T-cell (primary cell): ENCODE measurements at regions not wholly inside any gene's neighbourhood (a gene's known extent, or its start where the extent isn't known, plus 50 kb on each side); places are given as distances from the start of the nearest gene placed in this dataset.

Experiments
- ATAC-seq, 4 experiments: fragments of 200-7000 bp in 3 of 4; fragments of 150-1000 bp in 1 of 4; cut with Tn5 transposase; replicated peaks in 1 of 4; 1 replicate in 3 of 4; 2 replicates in 1 of 4; pipeline ENCODE4 v1.10.0; 2021; ENCODE audit warnings: moderate library complexity in 3 of 4, mild to moderate bottlenecking in 2 of 4, moderate number of reproducible peaks in 1 of 4
- CTCF ChIA-PET, 2 donors: fragments of 300-600 bp; sonication (Branson Sonifier 250); formaldehyde crosslinking; loops; one replicate each; lab custom pipeline; 2022; ENCODE audit warnings: antibody characterized with exemption in 2 of 2; lab: Charles Lee
- POLR2A ChIA-PET, 2 donors: fragments of 300-600 bp; sonication (Branson Sonifier 250); formaldehyde crosslinking; loops; one replicate each; lab custom pipeline; 2022; ENCODE audit warnings: antibody characterized with exemption in 2 of 2; lab: Charles Lee
- DNase-seq, 35 experiments: peaks; one replicate each; pipeline versions ENCODE4 v3.0.0 to v3.0.0-alpha.2; 2013 to 2023
- H3K27ac ChIP-seq: one replicate; pipeline ENCODE4 v1.5.1; 2013; ENCODE audit warnings: low read length
- H3K27me3 ChIP-seq, 2 experiments: replicated peaks in 1 of 2; 1 replicate in 1 of 2; 2 replicates in 1 of 2; pipeline versions ENCODE4 v1.6.1 to v1.7.0; 2013; ENCODE audit warnings: low read length in 1 of 2, mixed read lengths in 1 of 2; ENCODE audit not compliant: control insufficient read depth in 2 of 2, insufficient read depth in 2 of 2; ENCODE audit errors: extremely low read depth in 1 of 2
- H3K36me3 ChIP-seq, 2 donors: 1 replicate in 1 of 2; 2 replicates in 1 of 2; pipeline versions ENCODE4 v1.6.1 to v1.7.0; 2013; ENCODE audit warnings: low read length in 1 of 2; ENCODE audit not compliant: control insufficient read depth in 2 of 2, insufficient read depth in 1 of 2; ENCODE audit errors: extremely low read depth in 1 of 2
- H3K4me1 ChIP-seq, 2 experiments: 1 replicate in 1 of 2; 2 replicates in 1 of 2; pipeline versions ENCODE4 v1.6.1 to v1.7.0; 2013; ENCODE audit warnings: low read length in 2 of 2, mixed read lengths in 1 of 2; ENCODE audit not compliant: insufficient read depth in 2 of 2, control insufficient read depth in 1 of 2; ENCODE audit errors: extremely low read depth in 1 of 2
- H3K4me3 ChIP-seq, 2 donors: 1 replicate in 1 of 2; 2 replicates in 1 of 2; pipeline versions ENCODE4 v1.5.1 to v1.7.0; 2013; ENCODE audit warnings: mild to moderate bottlenecking in 2 of 2, low read length in 1 of 2, moderate library complexity in 1 of 2; ENCODE audit not compliant: control insufficient read depth in 1 of 2; ENCODE audit errors: extremely low read depth in 1 of 2
- H3K9me3 ChIP-seq: 2 replicates; pipeline ENCODE4 v1.7.0; 2013
- H3K27ac Mint-ChIP-seq, 2 donors: one replicate each; pipeline ENCODE4 v1.8.0; 2020 to 2021; ENCODE audit warnings: mild to moderate bottlenecking in 2 of 2, mixed read lengths in 2 of 2
- H3K27me3 Mint-ChIP-seq, 2 donors: one replicate each; pipeline ENCODE4 v1.8.0; 2021 to 2022; ENCODE audit warnings: mixed read lengths in 2 of 2
- H3K36me3 Mint-ChIP-seq: one replicate; pipeline ENCODE4 v1.8.0; 2021; ENCODE audit warnings: mixed read lengths
- H3K4me1 Mint-ChIP-seq, 3 donors: one replicate each; pipeline ENCODE4 v1.8.0; 2020 to 2022; ENCODE audit warnings: mixed read lengths in 3 of 3, mild to moderate bottlenecking in 1 of 3
- H3K4me3 Mint-ChIP-seq, 3 donors: one replicate each; pipeline ENCODE4 v1.8.0; 2020 to 2022; ENCODE audit warnings: mild to moderate bottlenecking in 3 of 3, mixed read lengths in 3 of 3, moderate library complexity in 3 of 3
- H3K9me3 Mint-ChIP-seq, 3 donors: one replicate each; pipeline ENCODE4 v1.8.0; 2020 to 2022; ENCODE audit warnings: mixed read lengths in 3 of 3
- WGBS: methylation state at CpG from one replicate; pipeline ENCODE4 v1.1.5; 2013; ENCODE audit warnings: missing lambda C conversion rate; ENCODE audit not compliant: insufficient coverage; 5-methylcytosine and 5-hydroxymethylcytosine counted together

- DNase-seq (no peak), ATAC-seq (no peak)
- H3K36me3 ChIP-seq, result no peaks in the 10 kb centered on the region
- Mint-ChIP-seq H3K27me3 (no peaks in the 10 kb centered on the region), H3K27ac (no peak overlapping the region), H3K9me3 (peaks cover 12 to 16% (median 16%) of the 10 kb centered on the region in 3 donors), H3K4me1 (no peaks in the 10 kb centered on the region), H3K4me3 (no peak overlapping the region), H3K36me3 (no peaks in the 10 kb centered on the region)
- no peak overlapping the region for H3K27ac ChIP-seq
- no peaks in the 10 kb centered on the region for H3K27me3 ChIP-seq
- no peak overlapping the region for H3K4me3 ChIP-seq
- H3K4me1 ChIP-seq, result no peaks in the 10 kb centered on the region
- ChIA-PET POLR2A (no interaction called here), CTCF (no interaction called here)
- no peaks in the 10 kb centered on the region for H3K9me3 ChIP-seq
These were observed 259.2 kb downstream of the ASXL3 start for GRCh38 chr18:33837191-33837590.

DNA sequence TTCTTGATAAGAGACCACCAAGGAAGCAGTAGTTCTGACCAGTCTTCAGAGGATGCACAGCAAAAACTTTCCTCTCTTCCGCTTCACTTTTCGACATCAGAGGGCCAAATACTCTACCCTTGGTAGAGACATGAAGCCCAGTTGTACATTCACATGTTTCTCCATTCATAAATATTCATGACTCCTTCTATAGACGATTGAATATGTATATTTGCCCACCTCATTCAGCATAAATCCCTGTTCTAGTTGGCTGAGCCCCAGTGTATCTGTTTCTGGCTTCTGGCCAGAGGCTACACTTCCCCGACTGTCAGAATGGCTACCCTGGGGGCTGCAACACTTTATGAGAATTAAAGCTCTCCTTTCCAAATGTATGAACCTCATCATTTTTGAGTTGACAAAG is 258.5 kb downstream of the ASXL3 start:
- no peak overlapping the region for H3K27ac Mint-ChIP-seq
- H3K9me3 Mint-ChIP-seq, result peaks cover 14 to 20% (median 18%) of the 10 kb centered on the region in 3 donors
- H3K9me3 ChIP-seq, result no peaks in the 10 kb centered on the region
- ChIA-PET POLR2A (no interaction called here), CTCF (no interaction called here)
- WGBS, result 93% methylated on average over 2 of the region's 4 CpGs
- H3K4me3 ChIP-seq, result no peak overlapping the region
- no peak overlapping the region for H3K27ac ChIP-seq
- H3K27me3 ChIP-seq, result no peaks in the 10 kb centered on the region
- DNase-seq (no peak), ATAC-seq (no peak)
- no peaks in the 10 kb centered on the region for H3K4me1 ChIP-seq
- H3K4me1 Mint-ChIP-seq, result no peaks in the 10 kb centered on the region
- H3K27me3 Mint-ChIP-seq, result no peaks in the 10 kb centered on the region
- no peaks in the 10 kb centered on the region for H3K36me3 ChIP-seq
- no peak overlapping the region for H3K4me3 Mint-ChIP-seq
- no peaks in the 10 kb centered on the region for H3K36me3 Mint-ChIP-seq

GRCh38 chr18:33835419-33835818 is 257.4 kb downstream of the ASXL3 start:
- Histone ChIP-seq H3K4me1 (no peaks in the 10 kb centered on the region), H3K9me3 (no peaks in the 10 kb centered on the region), H3K27me3 (no peaks in the 10 kb centered on the region), H3K27ac (no peak overlapping the region), H3K4me3 (no peak overlapping the region), H3K36me3 (no peaks in the 10 kb centered on the region)
- H3K9me3 Mint-ChIP-seq, result peaks cover 16 to 22% (median 20%) of the 10 kb centered on the region in 3 donors
- no peaks in the 10 kb centered on the region for H3K4me1 Mint-ChIP-seq
- CTCF ChIA-PET, result no interaction called here
- H3K27ac Mint-ChIP-seq, result no peak overlapping the region
- no peak overlapping the region for H3K4me3 Mint-ChIP-seq
- WGBS, result 94% methylated on average over 3 of the region's 7 CpGs
- no peaks in the 10 kb centered on the region for H3K27me3 Mint-ChIP-seq
- ATAC-seq (no peak), DNase-seq (no peak)
- POLR2A ChIA-PET, result no interaction called here
- H3K36me3 Mint-ChIP-seq, result no peaks in the 10 kb centered on the region

- H3K4me1 ChIP-seq, result no peaks in the 10 kb centered on the region
- 80% methylated on average over 1 of the region's 1 CpG for WGBS
- POLR2A ChIA-PET, result no interaction called here
These were observed 255.8 kb downstream of the ASXL3 start for GRCh38 chr18:33833842-33834241.

DNA sequence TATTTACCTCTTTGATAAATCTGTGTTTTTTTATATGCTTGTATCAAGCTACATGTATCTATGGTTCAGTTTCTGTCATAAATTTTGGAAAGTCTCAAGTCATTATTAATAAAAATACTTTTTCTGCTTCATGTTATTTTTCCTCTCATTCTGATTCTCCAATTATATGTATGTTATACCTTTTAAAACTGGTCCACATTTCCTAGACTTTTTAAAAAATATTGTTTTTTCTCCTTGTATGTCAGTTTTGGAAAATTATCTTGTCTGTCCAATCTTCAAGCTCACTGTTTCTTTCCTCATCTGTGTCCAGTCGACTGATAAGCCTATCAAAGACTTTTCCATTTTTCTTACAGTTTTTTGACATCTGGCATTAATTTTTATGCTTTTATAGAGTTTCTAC is 253.4 kb downstream of the ASXL3 start:
- no peak overlapping the region for H3K4me3 ChIP-seq
- H3K27ac Mint-ChIP-seq, result no peak overlapping the region
- CTCF ChIA-PET, result no interaction called here
- no peaks in the 10 kb centered on the region for H3K4me1 ChIP-seq
- H3K27me3 ChIP-seq, result no peaks in the 10 kb centered on the region
- no peaks in the 10 kb centered on the region for H3K36me3 Mint-ChIP-seq
- ATAC-seq, result no peak
- H3K9me3 ChIP-seq, result no peaks in the 10 kb centered on the region
- no peak for DNase-seq
- no peaks in the 10 kb centered on the region for H3K4me1 Mint-ChIP-seq
- H3K27ac ChIP-seq, result no peak overlapping the region
- no CpG with 5 or more reads among the region's 1 CpG for WGBS
- no peaks in the 10 kb centered on the region for H3K27me3 Mint-ChIP-seq
- POLR2A ChIA-PET, result no interaction called here
- peaks cover 10 to 22% (median 18%) of the 10 kb centered on the region in 3 donors for H3K9me3 Mint-ChIP-seq
- no peak overlapping the region for H3K4me3 Mint-ChIP-seq
- H3K36me3 ChIP-seq, result no peaks in the 10 kb centered on the region

More at GRCh38 chr18:33833842-33834241, 255.8 kb downstream of the ASXL3 start:
- CTCF ChIA-PET, result no interaction called here
- Histone ChIP-seq H3K36me3 (no peaks in the 10 kb centered on the region), H3K27me3 (no peaks in the 10 kb centered on the region), H3K4me3 (no peak overlapping the region), H3K27ac (no peak overlapping the region), H3K9me3 (no peaks in the 10 kb centered on the region)
- Mint-ChIP-seq H3K9me3 (peaks cover 16 to 22% (median 17%) of the 10 kb centered on the region in 3 donors), H3K4me3 (no peak overlapping the region), H3K27me3 (no peaks in the 10 kb centered on the region), H3K36me3 (no peaks in the 10 kb centered on the region), H3K4me1 (no peaks in the 10 kb centered on the region), H3K27ac (no peak overlapping the region)
- DNase-seq (no peak), ATAC-seq (no peak)

- Histone ChIP-seq H3K9me3 (no peaks in the 10 kb centered on the region), H3K4me3 (no peak overlapping the region), H3K4me1 (no peaks in the 10 kb centered on the region), H3K36me3 (no peaks in the 10 kb centered on the region), H3K27ac (no peak overlapping the region), H3K27me3 (no peaks in the 10 kb centered on the region)
- CTCF ChIA-PET, result interaction anchor here in 1 of 2 donors (0.6 kb wide), 1 partner anchor 9 kb away, joined by 3 read pairs; no protein-coding TSS in a partner anchor
- H3K27me3 Mint-ChIP-seq, result no peaks in the 10 kb centered on the region
- no peaks in the 10 kb centered on the region for H3K36me3 Mint-ChIP-seq
- no peak overlapping the region for H3K27ac Mint-ChIP-seq
- POLR2A ChIA-PET, result no interaction called here
- WGBS, result no CpG with 5 or more reads among the region's 1 CpG
- no peak overlapping the region for H3K4me3 Mint-ChIP-seq
- ATAC-seq (no peak), DNase-seq (no peak)
- no peaks in the 10 kb centered on the region for H3K4me1 Mint-ChIP-seq
- H3K9me3 Mint-ChIP-seq, result peaks cover 14 to 26% (median 16%) of the 10 kb centered on the region in 3 donors
These were observed 252.2 kb downstream of the ASXL3 start for GRCh38 chr18:33830213-33830612.

- ChIA-PET CTCF (no interaction called here), POLR2A (no interaction called here)
- WGBS, result no CpG with 5 or more reads among the region's 2 CpGs
- H3K27me3 Mint-ChIP-seq, result no peaks in the 10 kb centered on the region
- H3K9me3 Mint-ChIP-seq, result peaks cover 14 to 22% (median 19%) of the 10 kb centered on the region in 3 donors
- Histone ChIP-seq H3K27me3 (no peaks in the 10 kb centered on the region), H3K27ac (no peak overlapping the region), H3K4me3 (no peak overlapping the region), H3K9me3 (no peaks in the 10 kb centered on the region), H3K4me1 (no peaks in the 10 kb centered on the region), H3K36me3 (no peaks in the 10 kb centered on the region)
- H3K36me3 Mint-ChIP-seq, result no peaks in the 10 kb centered on the region
- H3K4me1 Mint-ChIP-seq, result no peaks in the 10 kb centered on the region
- ATAC-seq (no peak), DNase-seq (no peak)
- H3K4me3 Mint-ChIP-seq, result no peak overlapping the region
- H3K27ac Mint-ChIP-seq, result no peak overlapping the region
These were observed 250.9 kb downstream of the ASXL3 start for GRCh38 chr18:33828949-33829348.
